AG10803 (cell line): ENCODE measurements at regions not wholly inside any gene's neighbourhood (a gene's known extent, or its start where the extent isn't known, plus 50 kb on each side); places are given as distances from the start of the nearest gene placed in this dataset.

Experiments
- DNase-seq: peaks from one replicate; pipeline ENCODE4 v3.0.0; 2010; ENCODE audit warnings: low read depth
- H3K4me3 ChIP-seq: 2 replicates; pipeline ENCODE4 v1.5.1; 2011; ENCODE audit warnings: mild to moderate bottlenecking, low read length, control low read depth
- TF ChIP-seq, protein P1 (sequence below): conservative IDR thresholded peaks from 2 replicates; pipeline ENCODE4 v1.5.1; 2011; ENCODE audit warnings: mild to moderate bottlenecking, low read length, control low read depth, inconsistent platforms

DNA sequence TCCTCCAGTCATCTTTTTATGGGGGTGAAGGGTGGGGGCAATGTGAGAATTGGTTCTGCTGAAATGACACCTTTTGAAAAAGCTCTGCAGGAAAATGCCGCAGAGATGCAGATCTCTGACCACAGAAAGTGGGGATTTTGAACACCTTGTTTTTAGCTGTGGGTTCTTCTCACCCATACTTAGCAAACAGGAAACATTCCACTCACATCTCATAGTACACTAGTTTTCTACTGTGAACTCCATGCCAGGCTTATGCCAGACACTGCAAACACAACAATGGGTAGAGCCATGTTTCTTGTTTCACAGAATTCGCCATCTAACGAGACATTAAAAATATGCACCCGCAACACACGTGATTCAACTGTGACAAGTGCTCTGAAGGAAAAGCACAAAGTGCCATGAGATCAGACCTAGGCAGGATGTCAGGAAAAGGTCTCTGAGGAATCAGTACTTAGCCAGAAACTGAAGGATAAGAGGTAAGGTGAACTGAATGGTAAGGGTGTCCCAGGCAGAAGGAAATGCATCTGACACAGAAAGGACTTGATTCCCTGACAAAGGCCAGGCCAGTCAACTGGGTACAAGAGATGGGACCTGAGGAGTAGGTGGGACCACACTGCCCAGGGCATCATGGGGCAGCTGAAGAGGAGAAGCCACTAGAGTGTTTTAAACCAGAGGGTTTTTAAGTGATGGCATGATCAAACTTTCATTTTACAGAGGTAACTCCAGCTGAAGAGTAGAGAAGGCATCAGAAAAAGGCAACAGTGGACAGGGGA lies 83.8 kb upstream of the JAK1 start:
- no peak overlapping the region for H3K4me3 ChIP-seq
- DNase-seq, result no peak
- TF ChIP-seq, protein P1, sequence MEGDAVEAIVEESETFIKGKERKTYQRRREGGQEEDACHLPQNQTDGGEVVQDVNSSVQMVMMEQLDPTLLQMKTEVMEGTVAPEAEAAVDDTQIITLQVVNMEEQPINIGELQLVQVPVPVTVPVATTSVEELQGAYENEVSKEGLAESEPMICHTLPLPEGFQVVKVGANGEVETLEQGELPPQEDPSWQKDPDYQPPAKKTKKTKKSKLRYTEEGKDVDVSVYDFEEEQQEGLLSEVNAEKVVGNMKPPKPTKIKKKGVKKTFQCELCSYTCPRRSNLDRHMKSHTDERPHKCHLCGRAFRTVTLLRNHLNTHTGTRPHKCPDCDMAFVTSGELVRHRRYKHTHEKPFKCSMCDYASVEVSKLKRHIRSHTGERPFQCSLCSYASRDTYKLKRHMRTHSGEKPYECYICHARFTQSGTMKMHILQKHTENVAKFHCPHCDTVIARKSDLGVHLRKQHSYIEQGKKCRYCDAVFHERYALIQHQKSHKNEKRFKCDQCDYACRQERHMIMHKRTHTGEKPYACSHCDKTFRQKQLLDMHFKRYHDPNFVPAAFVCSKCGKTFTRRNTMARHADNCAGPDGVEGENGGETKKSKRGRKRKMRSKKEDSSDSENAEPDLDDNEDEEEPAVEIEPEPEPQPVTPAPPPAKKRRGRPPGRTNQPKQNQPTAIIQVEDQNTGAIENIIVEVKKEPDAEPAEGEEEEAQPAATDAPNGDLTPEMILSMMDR, result no peak

DNA sequence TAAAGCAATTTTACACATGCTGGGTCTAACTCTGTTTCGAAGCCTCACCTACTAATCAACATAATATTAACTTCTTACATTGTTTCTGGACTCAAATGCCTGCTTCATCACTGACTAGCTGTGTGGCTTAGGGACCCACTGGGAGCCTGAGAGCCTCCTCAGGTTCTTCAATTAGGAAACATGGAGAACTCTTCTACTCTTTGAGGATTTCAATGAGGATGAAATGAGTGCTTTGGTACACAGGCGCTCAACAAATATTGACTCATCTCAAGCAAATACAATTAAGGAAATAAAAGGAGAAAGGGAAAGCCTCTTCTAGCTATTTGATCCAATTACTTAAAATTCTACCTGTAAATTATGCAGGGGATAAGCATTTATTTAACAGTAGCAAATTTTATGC lies 84.4 kb upstream of the JAK1 start:
- TF ChIP-seq, protein P1, result no peak
- DNase-seq, result no peak
- H3K4me3 ChIP-seq, result no peak overlapping the region

DNA sequence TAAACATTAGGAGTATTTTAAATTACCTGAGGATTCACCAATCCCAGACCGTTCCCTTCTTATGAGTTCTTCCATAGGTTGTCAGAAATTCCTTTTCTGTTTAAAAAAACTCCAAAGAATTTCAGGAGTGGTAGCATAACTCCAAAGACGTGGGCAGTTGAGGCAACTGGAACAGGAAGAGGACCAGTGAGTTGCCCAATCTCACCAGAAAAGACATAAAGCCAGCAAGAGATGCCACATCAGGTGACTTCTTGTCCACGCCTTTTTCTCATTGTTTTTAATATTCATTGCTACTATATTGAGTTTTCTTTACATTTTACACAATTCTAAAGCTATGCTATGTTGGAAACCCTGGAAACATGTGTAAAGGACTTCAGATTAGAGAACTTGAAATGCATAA lies 88.1 kb upstream of the JAK1 start:
- H3K4me3 ChIP-seq, result no peak overlapping the region
- TF ChIP-seq, protein P1, result no peak
- no peak for DNase-seq

DNA sequence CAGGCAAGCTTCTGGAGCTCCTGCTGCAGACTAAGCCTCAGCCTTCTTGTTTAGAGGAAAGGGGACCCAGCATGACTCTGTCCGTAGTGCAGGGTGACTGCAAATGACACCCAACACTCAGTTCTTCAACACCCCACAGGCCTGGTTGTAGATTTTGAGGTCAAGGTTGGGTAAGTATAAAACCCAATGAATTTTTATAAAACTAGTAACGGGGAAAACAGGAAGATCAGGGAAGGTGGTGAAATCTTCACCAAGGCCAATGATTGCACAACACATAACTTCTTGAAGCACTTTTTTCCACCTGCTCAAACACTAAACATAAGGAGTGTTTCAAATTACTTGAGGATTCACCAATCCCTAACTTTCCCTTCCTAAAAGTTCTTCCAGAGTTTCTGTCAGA lies 89.4 kb upstream of the JAK1 start:
- TF ChIP-seq, protein P1, result no peak
- DNase-seq, result no peak

DNA sequence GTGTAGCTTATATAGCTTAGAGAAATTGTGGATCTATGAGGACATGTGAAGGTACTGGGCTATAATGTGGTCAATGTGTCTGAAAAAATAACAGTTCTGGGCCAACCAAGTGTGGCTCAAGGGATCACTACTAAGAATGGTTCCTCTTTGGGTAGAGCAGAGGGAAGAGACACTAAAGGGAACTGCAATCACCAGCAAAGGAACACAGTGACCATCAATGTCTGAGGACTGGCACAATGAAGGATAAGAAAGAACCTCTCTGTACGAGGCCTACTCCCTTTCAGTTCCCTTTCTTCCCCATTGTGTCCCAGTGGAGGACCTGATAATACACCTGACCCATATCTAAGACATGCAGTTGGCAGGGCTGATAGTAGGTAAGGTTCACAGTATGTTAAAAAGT lies 89.9 kb upstream of the JAK1 start:
- no peak for DNase-seq
- TF ChIP-seq, protein P1, result no peak
- H3K4me3 ChIP-seq, result no peak overlapping the region

More for the DNA sequence above, 89.4 kb upstream of the JAK1 start:
- H3K4me3 ChIP-seq, result no peak overlapping the region

DNA sequence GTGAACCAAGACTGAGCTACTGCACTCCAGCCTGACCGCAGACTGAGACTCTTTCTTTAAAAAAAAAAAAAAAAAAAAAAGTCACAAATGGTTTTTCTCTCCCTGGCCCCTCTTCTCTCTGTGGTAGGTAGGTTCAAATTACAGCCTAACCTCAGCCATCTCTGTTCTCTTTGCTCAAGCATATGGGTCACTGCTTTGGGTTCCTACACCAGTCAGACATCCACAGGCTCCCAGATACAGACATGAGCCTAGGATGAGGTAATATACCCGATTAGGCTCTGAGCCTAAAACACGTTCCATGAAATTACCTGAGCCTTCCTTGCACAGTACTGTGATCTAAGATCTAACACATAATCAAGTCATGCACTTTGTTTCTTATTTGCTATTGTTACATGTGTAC lies 90.5 kb upstream of the JAK1 start:
- no peak for DNase-seq
- TF ChIP-seq, protein P1, result no peak
- no peak overlapping the region for H3K4me3 ChIP-seq

DNA sequence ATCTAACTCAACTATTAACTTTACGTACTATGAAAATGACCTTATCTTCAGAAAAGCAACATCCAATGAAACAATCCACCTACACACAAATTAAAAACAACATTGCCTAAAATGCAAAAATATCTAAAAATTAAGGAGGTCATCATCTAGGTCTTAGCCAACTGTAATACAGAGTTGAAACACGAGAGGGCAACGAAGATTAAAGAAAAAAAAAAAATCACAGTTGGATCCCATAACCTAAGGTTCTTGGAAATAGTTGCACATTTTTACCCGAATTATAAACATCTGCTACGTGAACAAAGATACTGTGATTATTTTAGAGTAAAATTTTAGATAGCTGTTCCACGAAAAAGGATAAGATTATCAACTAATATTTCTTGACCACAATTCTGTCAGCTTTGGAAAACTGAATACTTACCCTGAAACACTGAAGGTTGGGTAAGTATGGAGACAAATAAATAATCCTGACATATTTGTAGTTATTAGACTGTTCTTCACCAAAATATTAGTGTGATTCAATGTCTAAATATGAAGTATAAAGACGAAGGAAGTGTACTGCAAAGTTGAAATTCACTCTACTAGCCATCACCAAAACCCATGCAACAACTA lies 88.0 kb upstream of the AK4 start:
- DNase-seq, result peak; percentile 59
- TF ChIP-seq, protein P1, result peak; percentile 77
- no peak overlapping the region for H3K4me3 ChIP-seq
